ENCODE measurements at regions not wholly inside any gene's neighbourhood (a gene's known extent, or its start where the extent isn't known, plus 50 kb on each side); places are given as distances from the start of the nearest gene placed in this dataset.

DNA sequence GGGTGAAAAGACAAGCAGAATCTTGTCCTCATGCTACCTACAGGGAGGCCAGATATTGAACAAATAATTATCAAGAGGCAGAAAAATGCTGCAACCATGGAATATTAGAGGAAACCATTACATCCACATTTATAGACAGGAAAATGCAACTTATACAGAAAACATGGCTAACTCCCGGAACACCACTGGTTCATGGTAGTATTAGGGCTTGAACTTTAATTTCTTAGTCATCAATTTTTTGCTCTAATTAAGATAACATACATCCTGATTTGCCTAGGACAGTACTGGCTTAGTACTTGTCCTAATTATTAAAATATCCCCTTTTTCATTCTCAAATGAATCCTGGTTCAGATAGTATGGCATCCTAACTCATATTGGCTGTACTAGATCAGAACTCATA, 76.3 kb upstream of the TGFBR2 start:
- TF ChIP-seq, protein P1, sequence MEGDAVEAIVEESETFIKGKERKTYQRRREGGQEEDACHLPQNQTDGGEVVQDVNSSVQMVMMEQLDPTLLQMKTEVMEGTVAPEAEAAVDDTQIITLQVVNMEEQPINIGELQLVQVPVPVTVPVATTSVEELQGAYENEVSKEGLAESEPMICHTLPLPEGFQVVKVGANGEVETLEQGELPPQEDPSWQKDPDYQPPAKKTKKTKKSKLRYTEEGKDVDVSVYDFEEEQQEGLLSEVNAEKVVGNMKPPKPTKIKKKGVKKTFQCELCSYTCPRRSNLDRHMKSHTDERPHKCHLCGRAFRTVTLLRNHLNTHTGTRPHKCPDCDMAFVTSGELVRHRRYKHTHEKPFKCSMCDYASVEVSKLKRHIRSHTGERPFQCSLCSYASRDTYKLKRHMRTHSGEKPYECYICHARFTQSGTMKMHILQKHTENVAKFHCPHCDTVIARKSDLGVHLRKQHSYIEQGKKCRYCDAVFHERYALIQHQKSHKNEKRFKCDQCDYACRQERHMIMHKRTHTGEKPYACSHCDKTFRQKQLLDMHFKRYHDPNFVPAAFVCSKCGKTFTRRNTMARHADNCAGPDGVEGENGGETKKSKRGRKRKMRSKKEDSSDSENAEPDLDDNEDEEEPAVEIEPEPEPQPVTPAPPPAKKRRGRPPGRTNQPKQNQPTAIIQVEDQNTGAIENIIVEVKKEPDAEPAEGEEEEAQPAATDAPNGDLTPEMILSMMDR (IDR thresholded peaks at IDR 0.05; ENCODE audit: unreplicated experiment): no peak
- Mint-ChIP-seq H3K36me3 (ENCODE audit: low read depth, unreplicated experiment) (no peaks in the 10 kb centered on the region), H3K27ac (ENCODE audit: unreplicated experiment) (no peak overlapping the region)

DNA sequence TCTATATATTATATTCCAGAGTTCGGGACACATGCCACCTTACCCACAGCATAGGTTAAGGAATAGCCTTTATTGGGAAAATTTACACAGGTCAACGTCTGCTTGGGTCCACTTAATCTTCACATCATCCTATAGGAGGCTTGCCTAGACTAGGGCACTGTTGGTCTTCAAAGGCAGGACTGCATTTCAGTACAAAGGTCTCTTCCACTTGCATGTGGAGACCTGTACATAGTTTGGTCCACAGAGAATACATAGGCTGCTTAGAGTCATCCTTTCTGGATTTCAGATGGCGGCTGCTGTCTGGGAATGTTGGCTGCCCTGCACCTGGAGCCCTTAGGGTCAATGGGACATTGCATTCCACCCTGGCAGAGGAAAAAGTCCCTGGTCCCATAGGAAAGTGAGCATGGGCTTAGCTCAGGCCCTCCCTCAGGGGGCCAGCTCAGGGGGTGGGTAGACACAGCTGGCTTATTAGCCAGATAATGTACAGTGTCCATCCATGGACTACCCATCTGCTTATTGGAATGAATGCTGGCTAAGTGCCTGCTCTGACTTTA, 75.3 kb upstream of the TGFBR2 start:
- peaks cover 1% of the 10 kb centered on the region for H3K27me3 Mint-ChIP-seq (ENCODE audit: unreplicated experiment)
- no peak overlapping the region for H3K27ac Mint-ChIP-seq (ENCODE audit: unreplicated experiment)
- DNase-seq (ENCODE audit: low spot score): no peak
- H3K4me1 Mint-ChIP-seq (ENCODE audit: unreplicated experiment): peaks cover 18% of the 10 kb centered on the region
- no peak overlapping the region for H3K4me3 Mint-ChIP-seq (ENCODE audit: unreplicated experiment)
- H3K9me3 Mint-ChIP-seq (ENCODE audit: unreplicated experiment): no peaks in the 10 kb centered on the region
- TF ChIP-seq, protein P1 (IDR thresholded peaks at IDR 0.05; ENCODE audit: unreplicated experiment): no peak
- H3K36me3 Mint-ChIP-seq (ENCODE audit: low read depth, unreplicated experiment): no peaks in the 10 kb centered on the region

More for the DNA sequence above, 76.3 kb upstream of the TGFBR2 start:
- Mint-ChIP-seq H3K4me3 (ENCODE audit: unreplicated experiment) (no peak overlapping the region), H3K27me3 (ENCODE audit: unreplicated experiment) (peaks cover 1% of the 10 kb centered on the region), H3K9me3 (ENCODE audit: unreplicated experiment) (no peaks in the 10 kb centered on the region), H3K4me1 (ENCODE audit: unreplicated experiment) (peaks cover 20% of the 10 kb centered on the region)
- DNase-seq (ENCODE audit: low spot score): no peak

- TF ChIP-seq, protein P1 (IDR thresholded peaks at IDR 0.05; ENCODE audit: unreplicated experiment): no peak
- Mint-ChIP-seq H3K4me3 (ENCODE audit: unreplicated experiment) (no peak overlapping the region), H3K36me3 (ENCODE audit: low read depth, unreplicated experiment) (no peaks in the 10 kb centered on the region), H3K27me3 (ENCODE audit: unreplicated experiment) (no peaks in the 10 kb centered on the region), H3K27ac (ENCODE audit: unreplicated experiment) (no peak overlapping the region), H3K9me3 (ENCODE audit: unreplicated experiment) (no peaks in the 10 kb centered on the region), H3K4me1 (ENCODE audit: unreplicated experiment) (peaks cover 2% of the 10 kb centered on the region)
- DNase-seq (ENCODE audit: low spot score): no peak
Measured at GRCh38 chr3:30535525-30535924, 70.9 kb upstream of the TGFBR2 start.

DNA sequence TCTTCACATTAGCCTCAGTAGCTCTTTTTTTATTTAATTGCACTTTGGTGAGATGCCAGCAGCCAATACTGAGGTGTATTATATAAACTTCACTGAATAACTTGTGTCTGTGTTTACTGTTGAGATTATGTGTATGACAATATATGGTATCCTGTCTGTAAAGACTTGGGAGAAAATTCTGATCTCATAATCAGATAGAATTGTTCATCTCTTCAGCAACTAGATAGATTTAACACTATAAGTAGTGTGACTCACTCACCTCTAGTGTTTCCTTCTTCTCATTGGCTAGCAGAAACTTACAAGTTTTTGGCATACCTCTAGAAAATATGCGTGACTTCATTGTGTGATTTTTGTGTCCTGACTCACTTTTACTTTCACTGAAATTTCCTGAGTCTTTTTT, 67.6 kb upstream of the TGFBR2 start:
- no peak for DNase-seq (ENCODE audit: low spot score)
- Mint-ChIP-seq H3K27me3 (ENCODE audit: unreplicated experiment) (no peaks in the 10 kb centered on the region), H3K4me3 (ENCODE audit: unreplicated experiment) (no peak overlapping the region), H3K9me3 (ENCODE audit: unreplicated experiment) (no peaks in the 10 kb centered on the region), H3K36me3 (ENCODE audit: low read depth, unreplicated experiment) (no peaks in the 10 kb centered on the region), H3K4me1 (ENCODE audit: unreplicated experiment) (peaks cover 2% of the 10 kb centered on the region), H3K27ac (ENCODE audit: unreplicated experiment) (no peak overlapping the region)
- TF ChIP-seq, protein P1 (IDR thresholded peaks at IDR 0.05; ENCODE audit: unreplicated experiment): no peak

DNA sequence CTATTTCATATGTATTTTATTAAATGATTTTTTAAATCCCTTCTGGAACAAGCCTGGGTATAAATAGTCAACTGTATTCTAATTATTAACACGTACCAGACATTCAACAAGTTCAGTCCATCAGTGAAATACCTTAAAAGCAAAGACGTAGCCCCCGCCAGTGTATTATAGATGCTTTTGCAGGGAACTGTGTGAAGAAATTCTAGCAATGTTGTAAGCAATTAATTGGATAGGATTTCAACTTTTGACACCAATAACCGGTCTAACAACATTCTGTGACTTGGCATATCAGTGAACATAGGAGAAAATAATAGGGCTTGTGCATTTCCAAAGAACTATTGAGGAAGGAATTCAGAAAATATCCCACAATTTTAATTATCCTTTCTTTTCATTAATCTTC, 67.2 kb upstream of the TGFBR2 start:
- no peak overlapping the region for H3K27ac Mint-ChIP-seq (ENCODE audit: unreplicated experiment)
- TF ChIP-seq, protein P1 (IDR thresholded peaks at IDR 0.05; ENCODE audit: unreplicated experiment): no peak
- no peaks in the 10 kb centered on the region for H3K9me3 Mint-ChIP-seq (ENCODE audit: unreplicated experiment)
- H3K4me3 Mint-ChIP-seq (ENCODE audit: unreplicated experiment): no peak overlapping the region
- peaks cover 2% of the 10 kb centered on the region for H3K4me1 Mint-ChIP-seq (ENCODE audit: unreplicated experiment)
- no peak for DNase-seq (ENCODE audit: low spot score)
- no peaks in the 10 kb centered on the region for H3K27me3 Mint-ChIP-seq (ENCODE audit: unreplicated experiment)
- no peaks in the 10 kb centered on the region for H3K36me3 Mint-ChIP-seq (ENCODE audit: low read depth, unreplicated experiment)
